PFSK-1 (cell line): ENCODE measurements at regions not wholly inside any gene's neighbourhood (a gene's known extent, or its start where the extent isn't known, plus 50 kb on each side); places are given as distances from the start of the nearest gene placed in this dataset.

Experiments
- POLR2AphosphoS5 ChIP-seq: IDR thresholded peaks from 2 replicates; pipeline ENCODE4 v1.6.1; 2012; ENCODE audit warnings: low read depth, mild to moderate bottlenecking, control low read depth, low read length, moderate library complexity
- SIN3A ChIP-seq: IDR thresholded peaks from 2 replicates; pipeline ENCODE4 v1.6.1; 2012; ENCODE audit warnings: mild to moderate bottlenecking, low read length, moderate library complexity, borderline replicate concordance; ENCODE audit not compliant: insufficient read depth
- TAF1 ChIP-seq: IDR thresholded peaks from 2 replicates; pipeline ENCODE4 v1.6.1; 2012; ENCODE audit warnings: low read length, control low read depth, borderline replicate concordance; ENCODE audit not compliant: insufficient read depth
- TF ChIP-seq, protein P1 (sequence below), 2 experiments: IDR thresholded peaks; 2 replicates each; pipeline versions ENCODE4 v1.6.1 to v1.8.0; 2011 to 2012; ENCODE audit warnings: low read depth in 2 of 2, low read length in 2 of 2, control low read depth in 1 of 2, inconsistent platforms in 1 of 2, mild to moderate bottlenecking in 1 of 2, moderate library complexity in 1 of 2; ENCODE audit not compliant: insufficient read depth in 1 of 2

DNA sequence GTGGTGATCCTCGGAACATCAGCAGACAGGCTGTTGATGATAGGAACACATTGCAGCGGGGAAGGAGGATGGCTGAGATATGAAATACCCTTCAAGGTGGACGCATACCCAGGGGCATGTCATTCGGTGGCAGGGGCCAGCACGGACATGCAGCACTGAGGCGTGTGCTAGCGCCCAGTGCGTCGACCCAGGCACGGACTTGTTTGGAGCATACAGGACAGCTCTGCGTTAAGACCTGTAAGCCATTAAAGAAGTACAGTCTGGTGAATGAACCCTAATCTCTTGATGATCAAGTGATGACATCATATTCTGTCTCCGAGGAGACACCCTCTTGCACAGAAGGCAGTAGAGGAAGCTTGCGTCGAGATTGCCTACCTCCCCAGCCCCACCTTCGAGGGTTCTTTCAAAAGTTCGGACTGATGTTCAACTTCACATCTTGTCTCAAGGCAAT, 63.6 kb upstream of the KIF26B start:
- TF ChIP-seq TAF1 (no peak), POLR2AphosphoS5 (no peak), SIN3A (no peak)
- TF ChIP-seq, protein P1, sequence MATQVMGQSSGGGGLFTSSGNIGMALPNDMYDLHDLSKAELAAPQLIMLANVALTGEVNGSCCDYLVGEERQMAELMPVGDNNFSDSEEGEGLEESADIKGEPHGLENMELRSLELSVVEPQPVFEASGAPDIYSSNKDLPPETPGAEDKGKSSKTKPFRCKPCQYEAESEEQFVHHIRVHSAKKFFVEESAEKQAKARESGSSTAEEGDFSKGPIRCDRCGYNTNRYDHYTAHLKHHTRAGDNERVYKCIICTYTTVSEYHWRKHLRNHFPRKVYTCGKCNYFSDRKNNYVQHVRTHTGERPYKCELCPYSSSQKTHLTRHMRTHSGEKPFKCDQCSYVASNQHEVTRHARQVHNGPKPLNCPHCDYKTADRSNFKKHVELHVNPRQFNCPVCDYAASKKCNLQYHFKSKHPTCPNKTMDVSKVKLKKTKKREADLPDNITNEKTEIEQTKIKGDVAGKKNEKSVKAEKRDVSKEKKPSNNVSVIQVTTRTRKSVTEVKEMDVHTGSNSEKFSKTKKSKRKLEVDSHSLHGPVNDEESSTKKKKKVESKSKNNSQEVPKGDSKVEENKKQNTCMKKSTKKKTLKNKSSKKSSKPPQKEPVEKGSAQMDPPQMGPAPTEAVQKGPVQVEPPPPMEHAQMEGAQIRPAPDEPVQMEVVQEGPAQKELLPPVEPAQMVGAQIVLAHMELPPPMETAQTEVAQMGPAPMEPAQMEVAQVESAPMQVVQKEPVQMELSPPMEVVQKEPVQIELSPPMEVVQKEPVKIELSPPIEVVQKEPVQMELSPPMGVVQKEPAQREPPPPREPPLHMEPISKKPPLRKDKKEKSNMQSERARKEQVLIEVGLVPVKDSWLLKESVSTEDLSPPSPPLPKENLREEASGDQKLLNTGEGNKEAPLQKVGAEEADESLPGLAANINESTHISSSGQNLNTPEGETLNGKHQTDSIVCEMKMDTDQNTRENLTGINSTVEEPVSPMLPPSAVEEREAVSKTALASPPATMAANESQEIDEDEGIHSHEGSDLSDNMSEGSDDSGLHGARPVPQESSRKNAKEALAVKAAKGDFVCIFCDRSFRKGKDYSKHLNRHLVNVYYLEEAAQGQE (IDR thresholded peaks at IDR 0.05; ENCODE audit: insufficient read depth in 1 of 2, low read depth in 2 of 2, low read length in 2 of 2): no peak
